Fibroblast of lung (primary cell): ENCODE measurements at regions not wholly inside any gene's neighbourhood (a gene's known extent, or its start where the extent isn't known, plus 50 kb on each side); places are given as distances from the start of the nearest gene placed in this dataset.
A peak's percentile ranks its signal among the peaks of the same experiment; 100 is the strongest.

Experiments used
- DNase-seq, 2 donors: peaks; one replicate each; pipeline versions ENCODE4 v3.0.0 to v3.0.0-alpha.2; 2010; ENCODE audit warnings: low read depth in 2 of 2
- H2AFZ ChIP-seq: 2 replicates; pipeline ENCODE4 v1.5.1; 2012; ENCODE audit warnings: low read length, control low read depth, inconsistent platforms
- H3K27ac ChIP-seq: 2 replicates; pipeline ENCODE4 v1.5.1; 2011; ENCODE audit warnings: low read length, control low read depth; ENCODE audit not compliant: insufficient read depth
- H3K27me3 ChIP-seq: 2 replicates; pipeline ENCODE4 v1.5.1; 2011; ENCODE audit warnings: mild to moderate bottlenecking, low read length; ENCODE audit not compliant: control insufficient read depth, insufficient read depth
- H3K36me3 ChIP-seq: 2 replicates; pipeline ENCODE4 v1.5.1; 2011; ENCODE audit warnings: low read length; ENCODE audit not compliant: control insufficient read depth, insufficient read depth
- H3K4me1 ChIP-seq: 2 replicates; pipeline ENCODE4 v1.5.1; 2011; ENCODE audit warnings: low read length; ENCODE audit not compliant: control insufficient read depth, insufficient read depth; ENCODE audit errors: extremely low read depth
- H3K4me2 ChIP-seq: 2 replicates; pipeline ENCODE4 v1.5.1; 2011; ENCODE audit warnings: low read length, control low read depth; ENCODE audit not compliant: insufficient read depth; ENCODE audit errors: extremely low read depth
- H3K4me3 ChIP-seq, 4 experiments: fragments of 200-600 bp in 1 of 4; sonication (generic) in 1 of 4; replicated peaks in 1 of 4; 2 replicates each; pipeline ENCODE4 v1.5.1; 2011 to 2016; ENCODE audit warnings: low read length in 4 of 4, low read depth in 3 of 4, mild to moderate bottlenecking in 3 of 4, control low read depth in 2 of 4, inconsistent platforms in 1 of 4, mixed read lengths in 1 of 4; ENCODE audit not compliant: insufficient read depth in 1 of 4; ENCODE audit errors: control extremely low read depth in 1 of 4
- H3K79me2 ChIP-seq: 2 replicates; pipeline ENCODE4 v1.5.1; 2012; ENCODE audit warnings: mild to moderate bottlenecking, low read length, inconsistent platforms; ENCODE audit not compliant: control insufficient read depth, insufficient read depth
- H3K9ac ChIP-seq: 2 replicates; pipeline ENCODE4 v1.5.1; 2011; ENCODE audit warnings: mild to moderate bottlenecking, low read length, control low read depth; ENCODE audit not compliant: insufficient read depth
- H3K9me3 ChIP-seq: 2 replicates; pipeline ENCODE4 v1.5.1; 2012; ENCODE audit warnings: low read depth, low read length; ENCODE audit not compliant: control insufficient read depth, insufficient read depth
- H4K20me1 ChIP-seq: 2 replicates; pipeline ENCODE4 v1.5.1; 2011; ENCODE audit warnings: low read length; ENCODE audit not compliant: control insufficient read depth, insufficient read depth; ENCODE audit errors: extremely low read depth
- CTCF ChIP-seq, 2 donors: IDR thresholded peaks in 1 of 2; conservative IDR thresholded peaks in 1 of 2; 1 replicate in 1 of 2; 2 replicates in 1 of 2; pipeline ENCODE4 v1.5.1; 2011 to 2012; ENCODE audit warnings: low read length in 2 of 2, control low read depth in 1 of 2, inconsistent platforms in 1 of 2, low read depth in 1 of 2, mild to moderate bottlenecking in 1 of 2
- EZH2 ChIP-seq: IDR thresholded peaks from 2 replicates; pipeline ENCODE4 v1.5.1; 2012; ENCODE audit warnings: low read length, control low read depth, mild to moderate bottlenecking; ENCODE audit errors: missing control alignments

GRCh38 chr21:18524097-18524880 is 120.7 kb upstream of the TMPRSS15 start:
- Histone ChIP-seq H3K4me2 (no peak overlapping the region), H3K27ac (no peak overlapping the region), H3K9ac (no peak overlapping the region), H3K36me3 (no peaks in the 10 kb centered on the region), H4K20me1 (no peaks in the 10 kb centered on the region), H2AFZ (no peak overlapping the region), H3K4me1 (no peaks in the 10 kb centered on the region), H3K9me3 (no peaks in the 10 kb centered on the region), H3K27me3 (no peaks in the 10 kb centered on the region), H3K79me2 (no peaks in the 10 kb centered on the region), H3K4me3 (no peak overlapping the region)
- no peak for DNase-seq
- no peak for TF ChIP-seq EZH2
- TF ChIP-seq CTCF (conservative IDR thresholded peaks at IDR 0.05 in 1 of 2, IDR thresholded peaks at IDR 0.05 in 1 of 2; ENCODE audit: low read depth in 1 of 2, low read length in 2 of 2) = no peak

- Histone ChIP-seq H3K27ac (no peak overlapping the region), H3K79me2 (no peaks in the 10 kb centered on the region), H3K4me3 (no peak overlapping the region), H3K27me3 (no peaks in the 10 kb centered on the region), H3K4me1 (no peaks in the 10 kb centered on the region), H3K9me3 (no peaks in the 10 kb centered on the region), H3K4me2 (no peak overlapping the region), H2AFZ (no peak overlapping the region), H3K36me3 (no peaks in the 10 kb centered on the region), H4K20me1 (no peaks in the 10 kb centered on the region), H3K9ac (no peak overlapping the region)
- no peak for TF ChIP-seq EZH2
- DNase-seq = peak; percentile 81 to 94
Measured at GRCh38 chr21:18529254-18529653, 125.7 kb upstream of the TMPRSS15 start.

- no peak for DNase-seq
- Histone ChIP-seq H2AFZ (no peak overlapping the region), H4K20me1 (no peaks in the 10 kb centered on the region), H3K27me3 (no peaks in the 10 kb centered on the region), H3K9ac (no peak overlapping the region), H3K9me3 (no peaks in the 10 kb centered on the region), H3K4me1 (no peaks in the 10 kb centered on the region), H3K4me2 (no peak overlapping the region), H3K4me3 (no peak overlapping the region), H3K27ac (no peak overlapping the region), H3K36me3 (no peaks in the 10 kb centered on the region), H3K79me2 (no peaks in the 10 kb centered on the region)
- TF ChIP-seq EZH2 (no peak), CTCF (conservative IDR thresholded peaks at IDR 0.05 in 1 of 2, IDR thresholded peaks at IDR 0.05 in 1 of 2; ENCODE audit: low read depth in 1 of 2, low read length in 2 of 2) (no peak)
Measured at GRCh38 chr21:18542081-18542480, 138.5 kb upstream of the TMPRSS15 start.
